ENCODE measurements at regions not wholly inside any gene's neighbourhood (a gene's known extent, or its start where the extent isn't known, plus 50 kb on each side); places are given as distances from the start of the nearest gene placed in this dataset.

- no peak for DNase-seq
Observed at GRCh38 chr6:109295109-109295773, 87.0 kb downstream of the CD164 start.

GRCh38 chr6:109292983-109293586, 89.2 kb downstream of the CD164 start:
- DNase-seq = no peak

- no peak for DNase-seq
Observed at GRCh38 chr6:109292420-109292819, 89.8 kb downstream of the CD164 start.

GRCh38 chr6:109291902-109292301, 90.4 kb downstream of the CD164 start:
- no peak for DNase-seq

- no peak for DNase-seq
Observed at GRCh38 chr6:109290143-109290931, 91.9 kb downstream of the CD164 start.

- DNase-seq = no peak
Observed at GRCh38 chr6:109285366-109285765, 96.9 kb downstream of the CD164 start.

- no peak for DNase-seq
Observed at GRCh38 chr6:109284675-109285074, 97.6 kb downstream of the CD164 start.

- no peak for DNase-seq
Observed at GRCh38 chr6:109282756-109283155, 99.5 kb downstream of the CD164 start.

- DNase-seq = no peak
Observed at GRCh38 chr6:109279628-109280027, 102.6 kb downstream of the CD164 start.

GRCh38 chr6:109271622-109272021, 110.6 kb downstream of the CD164 start:
- no peak for DNase-seq

- no peak for DNase-seq
Observed at GRCh38 chr6:109269953-109270517, 112.2 kb downstream of the CD164 start.

- DNase-seq = no peak
Observed at GRCh38 chr6:109269057-109269456, 113.2 kb downstream of the CD164 start.

- no peak for DNase-seq
Observed at GRCh38 chr6:109265530-109265929, 116.7 kb downstream of the CD164 start.

GRCh38 chr6:109263873-109264700, 118.2 kb downstream of the CD164 start:
- DNase-seq = no peak

GRCh38 chr6:109262261-109262660, 120.0 kb downstream of the CD164 start:
- DNase-seq = no peak

- DNase-seq = no peak
Observed at GRCh38 chr6:109261811-109262210, 120.5 kb downstream of the CD164 start.

GRCh38 chr6:109260701-109261100, 121.6 kb downstream of the CD164 start:
- DNase-seq = no peak

GRCh38 chr6:109260126-109260525, 122.1 kb downstream of the CD164 start:
- no peak for DNase-seq

GRCh38 chr6:109258129-109258528, 124.1 kb downstream of the CD164 start:
- no peak for DNase-seq

GRCh38 chr6:109257494-109257893, 124.8 kb downstream of the CD164 start:
- DNase-seq = no peak

- no peak for DNase-seq
Observed at GRCh38 chr6:109255946-109256640, 126.2 kb downstream of the CD164 start.

Data from amygdala (tissue), 56 donors.